ENCODE measurements at regions not wholly inside any gene's neighbourhood (a gene's known extent, or its start where the extent isn't known, plus 50 kb on each side); places are given as distances from the start of the nearest gene placed in this dataset.
A peak's percentile ranks its signal among the peaks of the same experiment; 100 is the strongest.

DNA sequence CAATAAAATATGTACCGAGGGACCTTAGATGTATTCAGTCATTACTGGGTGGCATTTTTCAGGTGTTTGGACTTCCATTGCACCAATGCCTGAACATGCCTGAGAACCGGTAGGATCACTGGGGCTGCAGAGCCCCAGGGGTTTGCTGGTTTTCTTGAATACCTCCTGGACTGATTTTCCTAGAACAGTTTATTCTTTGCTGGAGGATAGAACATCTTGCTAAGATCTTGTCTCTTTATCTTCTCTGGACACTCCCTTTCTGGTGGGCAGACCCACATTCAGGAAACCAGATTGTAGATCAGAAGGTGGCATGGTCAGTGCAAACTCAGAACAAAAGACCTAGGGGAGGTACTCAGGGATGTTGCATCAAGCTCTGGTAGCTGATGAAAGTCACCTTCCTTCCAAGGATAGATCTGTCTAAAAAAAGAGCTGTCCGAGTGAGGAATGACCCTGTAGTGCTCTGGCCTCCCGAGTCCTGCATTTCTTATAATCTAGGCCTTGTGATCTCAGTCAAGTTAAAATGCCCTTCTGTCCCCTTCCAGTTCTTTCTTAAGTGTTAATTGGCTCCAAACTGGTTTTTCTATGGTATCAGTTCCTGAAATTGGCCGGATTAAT is 84.8 kb downstream of the CLDN34 start:
- TF ChIP-seq, protein P1, sequence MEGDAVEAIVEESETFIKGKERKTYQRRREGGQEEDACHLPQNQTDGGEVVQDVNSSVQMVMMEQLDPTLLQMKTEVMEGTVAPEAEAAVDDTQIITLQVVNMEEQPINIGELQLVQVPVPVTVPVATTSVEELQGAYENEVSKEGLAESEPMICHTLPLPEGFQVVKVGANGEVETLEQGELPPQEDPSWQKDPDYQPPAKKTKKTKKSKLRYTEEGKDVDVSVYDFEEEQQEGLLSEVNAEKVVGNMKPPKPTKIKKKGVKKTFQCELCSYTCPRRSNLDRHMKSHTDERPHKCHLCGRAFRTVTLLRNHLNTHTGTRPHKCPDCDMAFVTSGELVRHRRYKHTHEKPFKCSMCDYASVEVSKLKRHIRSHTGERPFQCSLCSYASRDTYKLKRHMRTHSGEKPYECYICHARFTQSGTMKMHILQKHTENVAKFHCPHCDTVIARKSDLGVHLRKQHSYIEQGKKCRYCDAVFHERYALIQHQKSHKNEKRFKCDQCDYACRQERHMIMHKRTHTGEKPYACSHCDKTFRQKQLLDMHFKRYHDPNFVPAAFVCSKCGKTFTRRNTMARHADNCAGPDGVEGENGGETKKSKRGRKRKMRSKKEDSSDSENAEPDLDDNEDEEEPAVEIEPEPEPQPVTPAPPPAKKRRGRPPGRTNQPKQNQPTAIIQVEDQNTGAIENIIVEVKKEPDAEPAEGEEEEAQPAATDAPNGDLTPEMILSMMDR (conservative IDR thresholded peaks at IDR 0.05), result no peak
- peaks cover 5% of the 10 kb centered on the region for H3K9me3 Mint-ChIP-seq
- no peak for DNase-seq (ENCODE audit: low read depth, low spot score)
- peaks cover 11% of the 10 kb centered on the region for H3K36me3 Mint-ChIP-seq (ENCODE audit: low read depth)
- no peak overlapping the region for H3K27ac Mint-ChIP-seq (ENCODE audit: unreplicated experiment)
- no peaks in the 10 kb centered on the region for H3K27me3 Mint-ChIP-seq (ENCODE audit: low read depth)
- H3K4me1 Mint-ChIP-seq, result peaks cover 28% of the 10 kb centered on the region
- H3K4me3 Mint-ChIP-seq, result no peak overlapping the region

- no peaks in the 10 kb centered on the region for H3K27me3 Mint-ChIP-seq (ENCODE audit: low read depth)
- TF ChIP-seq, protein P1 (conservative IDR thresholded peaks at IDR 0.05), result no peak
- no peak overlapping the region for H3K4me3 Mint-ChIP-seq
- no peak for DNase-seq (ENCODE audit: low read depth, low spot score)
- peaks cover 11% of the 10 kb centered on the region for H3K36me3 Mint-ChIP-seq (ENCODE audit: low read depth)
- H3K9me3 Mint-ChIP-seq, result peaks cover 5% of the 10 kb centered on the region
- peaks cover 18% of the 10 kb centered on the region for H3K4me1 Mint-ChIP-seq
- peak overlapping the region; percentile 22 for H3K27ac Mint-ChIP-seq (ENCODE audit: unreplicated experiment)
These were observed 85.9 kb downstream of the CLDN34 start for GRCh38 chrX:10052906-10053625.

- Mint-ChIP-seq H3K4me1 (peaks cover 11% of the 10 kb centered on the region), H3K36me3 (ENCODE audit: low read depth) (peaks cover 11% of the 10 kb centered on the region), H3K27ac (ENCODE audit: unreplicated experiment) (no peak overlapping the region), H3K4me3 (no peak overlapping the region), H3K27me3 (ENCODE audit: low read depth) (no peaks in the 10 kb centered on the region), H3K9me3 (peaks cover 5% of the 10 kb centered on the region)
- TF ChIP-seq, protein P1 (conservative IDR thresholded peaks at IDR 0.05), result no peak
- no peak for DNase-seq (ENCODE audit: low read depth, low spot score)
These were observed 87.2 kb downstream of the CLDN34 start for GRCh38 chrX:10054396-10054795.

DNA sequence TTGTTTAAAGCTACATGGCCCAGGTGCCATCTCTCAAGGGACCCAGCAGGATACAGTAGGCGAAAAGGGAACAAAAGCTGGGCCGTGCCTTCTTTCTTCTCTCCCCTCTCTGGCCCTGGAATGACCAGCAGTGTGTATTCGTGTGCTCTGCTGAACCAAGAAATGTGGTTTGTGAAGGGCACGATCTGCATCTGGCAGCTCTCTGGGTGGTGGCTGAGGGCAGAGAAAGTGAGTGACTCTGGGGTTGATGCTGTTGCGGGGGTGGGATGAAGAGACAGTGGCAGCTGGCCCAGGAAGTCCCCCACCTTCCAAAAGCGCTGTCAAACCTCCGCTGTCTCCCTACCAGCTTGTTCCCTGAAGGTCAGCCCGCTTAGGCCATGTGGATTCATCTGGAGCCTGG is 88.3 kb downstream of the CLDN34 start:
- Mint-ChIP-seq H3K4me1 (peaks cover 3% of the 10 kb centered on the region), H3K27me3 (ENCODE audit: low read depth) (no peaks in the 10 kb centered on the region), H3K4me3 (no peak overlapping the region), H3K36me3 (ENCODE audit: low read depth) (peaks cover 16% of the 10 kb centered on the region), H3K9me3 (peaks cover 5% of the 10 kb centered on the region), H3K27ac (ENCODE audit: unreplicated experiment) (no peak overlapping the region)
- TF ChIP-seq, protein P1 (conservative IDR thresholded peaks at IDR 0.05), result no peak
- DNase-seq (ENCODE audit: low read depth, low spot score), result no peak

GRCh38 chrX:10062352-10062751 is 94.4 kb upstream of the CLCN4 start:
- H3K4me1 Mint-ChIP-seq, result no peaks in the 10 kb centered on the region
- DNase-seq (ENCODE audit: low read depth, low spot score), result no peak
- no peak overlapping the region for H3K27ac Mint-ChIP-seq (ENCODE audit: unreplicated experiment)
- H3K27me3 Mint-ChIP-seq (ENCODE audit: low read depth), result no peaks in the 10 kb centered on the region
- no peak overlapping the region for H3K4me3 Mint-ChIP-seq
- no peaks in the 10 kb centered on the region for H3K9me3 Mint-ChIP-seq
- peaks cover 12% of the 10 kb centered on the region for H3K36me3 Mint-ChIP-seq (ENCODE audit: low read depth)
- TF ChIP-seq, protein P1 (conservative IDR thresholded peaks at IDR 0.05), result no peak

Measured in neural crest cell (in vitro differentiated cells).